Daoy (cell line): ENCODE measurements at regions not wholly inside any gene's neighbourhood (a gene's known extent, or its start where the extent isn't known, plus 50 kb on each side); places are given as distances from the start of the nearest gene placed in this dataset.

Experiments
- DNase-seq: peaks from one replicate; pipeline ENCODE4 v3.0.0-alpha.2; 2015; ENCODE audit warnings: low read depth

DNA sequence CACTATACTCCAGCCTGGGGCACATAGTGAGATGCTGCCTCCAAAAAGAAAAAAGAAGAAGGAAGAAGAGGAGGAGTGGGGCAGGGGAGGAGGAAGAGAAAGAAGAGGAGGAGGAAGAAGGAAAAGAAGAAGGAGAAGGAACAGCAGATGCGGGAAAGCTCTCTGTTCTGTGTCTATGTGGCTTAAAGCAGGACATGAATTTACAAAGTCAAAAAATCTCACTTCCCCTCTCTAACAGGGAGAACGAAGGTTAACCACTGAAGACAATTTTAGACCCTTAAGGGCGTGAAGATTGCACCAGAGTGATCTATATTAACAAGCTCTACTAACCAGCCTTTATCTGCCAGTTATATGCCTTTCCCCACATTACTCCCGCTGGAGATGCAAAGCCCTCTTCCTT is 258.9 kb downstream of the METTL4 start:
- no peak for DNase-seq

DNA sequence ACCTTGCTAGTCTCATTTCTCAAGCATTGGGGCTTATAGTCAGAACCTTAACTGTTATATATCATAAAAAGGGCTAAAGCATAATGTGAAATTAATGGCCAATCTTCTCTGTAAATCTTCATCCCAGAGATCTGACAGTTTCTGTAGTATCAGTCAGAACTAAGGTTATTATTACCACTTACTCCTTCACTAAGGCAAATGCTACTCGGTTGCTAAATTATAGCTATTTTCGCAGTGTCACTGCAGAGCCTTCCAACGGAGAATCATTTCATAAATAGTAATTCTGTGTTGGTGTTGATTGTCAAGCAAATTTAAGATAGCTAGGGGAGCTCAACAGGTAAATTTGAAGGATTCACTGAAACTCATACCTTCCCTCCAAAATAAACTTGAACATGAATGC is 258.0 kb downstream of the METTL4 start:
- no peak for DNase-seq

DNA sequence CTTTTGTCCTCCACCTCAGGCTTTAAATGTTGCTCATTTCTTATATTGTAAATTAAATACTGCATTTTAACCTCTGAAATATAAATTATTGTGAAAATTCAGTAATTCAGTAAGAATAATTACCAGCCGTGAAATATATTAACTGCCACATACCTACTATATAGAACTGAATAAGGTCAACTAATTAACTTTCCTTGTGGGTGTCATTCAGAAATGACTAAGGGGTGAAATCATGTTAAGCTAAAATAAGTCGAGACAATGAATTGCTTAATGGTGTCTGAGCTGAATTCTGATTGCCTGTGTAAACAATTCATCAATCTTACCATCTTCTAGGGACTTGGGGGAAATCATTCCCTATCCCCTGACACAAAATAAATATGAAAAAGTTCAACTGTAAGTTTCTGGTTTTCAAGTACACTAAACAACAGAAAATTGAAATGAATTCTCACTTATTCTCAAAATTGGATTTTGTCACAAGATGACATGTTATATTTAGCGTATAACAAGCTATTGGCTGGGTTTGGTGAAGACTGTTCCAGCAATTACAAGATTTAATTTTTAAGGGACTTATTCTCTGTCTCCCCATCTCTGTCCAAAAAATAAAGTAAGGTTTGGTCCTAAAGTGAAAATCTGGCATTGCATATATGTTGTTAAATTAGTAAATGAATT is 255.1 kb downstream of the METTL4 start:
- no peak for DNase-seq

DNA sequence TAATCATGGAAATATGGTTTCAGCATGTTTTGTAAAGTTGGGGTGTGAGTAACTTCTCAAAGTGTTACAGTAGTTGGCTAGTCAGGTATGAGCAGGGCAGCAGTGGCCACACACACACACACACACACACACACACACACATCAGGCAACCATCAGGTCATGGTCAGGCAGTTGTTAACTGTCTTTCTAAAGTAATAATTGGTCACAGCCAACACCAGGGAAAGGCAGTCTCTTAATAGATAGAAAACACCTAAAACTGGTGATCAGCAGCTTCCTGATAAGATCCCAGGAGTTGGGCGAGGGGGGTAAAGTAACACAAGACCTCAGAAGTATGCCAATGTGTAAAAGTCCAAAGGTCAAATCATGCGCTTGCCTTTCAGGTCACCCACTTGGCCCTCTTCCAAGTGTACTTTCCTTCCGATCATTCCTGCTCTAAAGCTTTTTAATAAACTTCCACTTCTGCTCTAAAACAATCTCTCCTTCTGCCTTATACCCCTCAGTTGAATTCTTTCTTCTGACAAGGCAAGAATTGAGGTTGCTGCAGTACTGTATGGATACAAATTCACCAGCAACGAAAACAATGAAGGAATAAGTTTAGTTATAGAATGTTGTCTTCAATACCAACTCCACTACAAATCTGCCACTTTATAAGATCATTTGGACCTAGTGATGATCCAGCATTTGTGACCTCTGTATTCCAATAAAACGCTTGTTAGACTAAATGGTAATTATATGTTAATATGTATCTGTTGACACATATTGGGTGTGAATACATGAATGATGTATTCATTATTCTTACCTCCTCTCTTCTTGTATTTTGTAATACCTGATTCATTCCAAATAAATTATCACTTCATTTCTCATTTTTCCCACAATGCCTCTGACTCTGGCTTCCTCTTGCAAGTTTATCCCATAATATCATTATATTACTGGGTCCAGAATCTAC is 254.3 kb downstream of the METTL4 start:
- DNase-seq = no peak

DNA sequence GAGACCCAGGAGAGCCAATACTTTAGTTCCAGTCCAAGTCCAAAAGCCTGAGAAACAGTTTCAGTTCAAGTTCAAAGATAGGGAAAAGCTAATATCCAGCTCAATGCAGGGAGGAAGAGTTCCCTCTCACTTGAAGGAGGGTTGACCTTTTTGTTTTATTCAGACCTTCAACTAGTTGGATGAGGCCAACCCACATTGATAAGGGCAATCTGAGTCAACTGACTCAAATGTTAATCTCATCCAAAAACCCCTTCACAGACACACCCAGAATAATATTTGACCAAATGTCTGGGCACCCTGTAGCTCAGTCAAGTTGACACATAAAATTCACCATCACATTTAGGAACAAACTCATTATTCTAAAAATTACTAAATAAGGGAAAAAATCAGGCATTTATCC is 246.8 kb downstream of the METTL4 start:
- no peak for DNase-seq

DNA sequence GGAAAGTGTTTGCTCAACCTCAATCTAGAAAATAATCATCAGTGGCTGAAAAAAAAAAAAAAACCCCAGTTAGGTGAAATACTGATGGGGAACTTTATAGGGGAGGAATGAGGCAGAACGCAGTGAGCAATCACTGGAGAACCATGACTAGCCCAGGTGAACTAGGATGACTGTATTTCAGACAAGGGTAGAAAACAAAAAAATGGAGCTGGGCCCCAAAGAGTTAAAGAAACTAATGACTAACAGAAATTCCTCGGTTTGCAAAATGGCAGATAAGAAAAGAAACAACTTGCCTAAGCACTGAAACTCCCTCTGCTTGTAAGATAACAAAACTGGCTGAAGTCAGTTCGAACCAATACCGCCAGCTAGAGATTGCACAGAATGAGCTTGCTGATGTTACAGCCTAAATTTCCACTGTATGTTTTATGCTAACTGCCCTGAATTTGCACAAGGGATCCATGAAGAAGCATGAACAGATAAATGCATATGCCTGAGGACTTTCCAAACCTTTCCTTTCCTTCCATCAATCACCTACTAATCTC is 245.9 kb downstream of the METTL4 start:
- peak; percentile 9 for DNase-seq

DNA sequence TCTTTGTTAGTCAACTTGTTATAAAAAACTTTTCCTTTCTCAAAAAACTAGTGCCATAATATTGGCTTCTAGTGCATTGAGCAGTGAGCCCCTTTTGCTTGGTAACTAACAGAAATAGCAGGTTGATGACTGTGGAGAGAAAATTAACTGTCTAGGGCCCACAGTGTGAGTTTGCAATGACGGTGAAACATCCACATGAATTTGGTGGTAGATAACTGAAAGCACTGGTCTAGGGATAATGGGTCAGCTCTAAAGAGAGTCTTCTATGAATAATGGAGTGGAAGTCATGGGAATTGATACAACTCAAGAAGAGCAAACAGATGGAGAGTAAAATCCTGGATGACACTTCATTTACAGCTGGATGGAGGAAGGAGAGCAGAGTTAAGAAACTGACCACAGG is 245.4 kb downstream of the METTL4 start:
- DNase-seq = no peak

DNA sequence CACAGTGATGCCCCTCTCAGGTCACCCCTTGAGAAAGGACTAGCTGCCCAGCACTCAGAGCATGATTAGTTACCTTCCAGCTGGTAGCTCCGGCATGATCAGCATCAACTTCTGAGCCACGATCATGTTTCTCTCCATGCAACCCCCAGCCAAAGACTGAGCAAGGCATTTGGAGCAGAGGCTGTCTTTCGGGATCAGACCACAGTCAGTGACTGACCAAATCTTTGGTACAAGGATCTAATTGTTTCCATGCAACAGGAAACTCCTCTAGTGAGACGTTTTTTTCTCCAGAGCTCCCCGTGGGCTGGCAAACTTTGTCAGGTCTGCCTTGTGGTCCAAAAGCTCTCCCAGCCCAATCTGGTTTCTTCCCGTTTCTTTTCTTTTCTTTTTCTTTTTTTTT is 244.3 kb downstream of the METTL4 start:
- DNase-seq = no peak

DNA sequence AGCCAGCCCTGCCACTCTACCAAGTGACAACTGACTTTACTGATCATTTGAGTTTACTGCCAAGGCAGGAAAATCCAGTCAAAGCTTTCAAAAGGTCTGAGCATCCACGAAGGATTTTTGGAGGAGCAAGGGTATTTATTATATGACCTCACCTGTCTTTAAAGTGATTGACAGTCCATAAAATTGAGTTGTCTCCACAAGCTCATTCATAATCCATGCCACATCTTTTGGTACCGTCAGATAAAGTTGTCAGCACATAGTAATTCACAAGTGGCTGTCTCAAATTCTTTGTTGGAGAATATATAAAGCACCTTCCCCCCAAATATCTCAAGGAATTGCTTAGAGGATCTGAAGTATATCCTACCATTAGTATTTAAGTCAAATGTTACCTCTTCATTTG is 240.5 kb downstream of the METTL4 start:
- no peak for DNase-seq

DNA sequence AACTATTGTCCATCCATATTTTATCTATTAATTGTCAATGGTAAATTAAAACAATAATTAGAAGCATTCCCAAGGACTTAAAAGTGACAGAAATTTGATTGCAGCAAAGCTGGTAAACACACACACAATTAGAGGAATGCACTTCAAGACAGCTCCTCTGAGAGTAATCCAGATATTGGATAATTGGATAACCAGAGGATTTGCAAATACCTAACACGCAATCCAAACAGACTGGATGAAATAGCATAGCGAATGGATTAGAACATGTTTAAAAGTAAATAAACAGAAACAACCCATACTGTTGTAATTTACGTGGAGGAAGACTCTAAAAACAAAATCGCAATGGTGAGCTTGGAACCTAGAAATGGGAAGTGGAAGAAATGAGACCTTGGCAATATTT is 239.8 kb downstream of the METTL4 start:
- DNase-seq = no peak

DNA sequence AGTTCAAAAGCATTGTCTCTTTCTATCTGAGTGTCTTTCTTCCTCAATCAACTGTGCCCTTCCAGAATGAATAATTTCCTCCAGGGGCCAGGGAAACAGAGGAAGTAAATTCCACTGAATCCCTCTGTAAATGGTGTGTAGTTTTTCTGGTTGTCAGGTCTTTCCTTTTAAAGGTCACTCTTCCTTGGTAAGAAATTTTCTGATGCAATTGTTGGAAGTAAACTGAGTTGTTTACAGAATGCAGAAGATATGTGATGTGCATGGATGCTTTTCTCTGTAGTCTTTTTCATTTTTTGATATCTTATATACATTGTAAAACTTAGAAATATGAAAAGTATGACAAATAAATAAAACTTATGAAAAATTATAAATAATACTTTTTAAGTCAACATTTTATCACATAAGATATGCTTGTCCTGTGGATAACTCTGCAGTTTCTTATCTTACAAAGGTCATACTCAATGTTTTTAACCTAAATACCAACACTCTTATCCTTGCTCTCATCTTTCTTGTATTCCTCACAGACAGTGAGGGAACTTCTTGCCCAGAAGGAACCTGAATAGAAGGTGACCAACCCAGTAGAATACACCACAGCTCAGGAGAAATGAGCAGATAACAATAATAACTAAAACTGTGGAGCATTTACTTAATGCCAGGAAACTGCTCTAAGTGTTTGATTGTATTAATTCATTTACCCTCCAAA is 234.5 kb downstream of the METTL4 start:
- no peak for DNase-seq

DNA sequence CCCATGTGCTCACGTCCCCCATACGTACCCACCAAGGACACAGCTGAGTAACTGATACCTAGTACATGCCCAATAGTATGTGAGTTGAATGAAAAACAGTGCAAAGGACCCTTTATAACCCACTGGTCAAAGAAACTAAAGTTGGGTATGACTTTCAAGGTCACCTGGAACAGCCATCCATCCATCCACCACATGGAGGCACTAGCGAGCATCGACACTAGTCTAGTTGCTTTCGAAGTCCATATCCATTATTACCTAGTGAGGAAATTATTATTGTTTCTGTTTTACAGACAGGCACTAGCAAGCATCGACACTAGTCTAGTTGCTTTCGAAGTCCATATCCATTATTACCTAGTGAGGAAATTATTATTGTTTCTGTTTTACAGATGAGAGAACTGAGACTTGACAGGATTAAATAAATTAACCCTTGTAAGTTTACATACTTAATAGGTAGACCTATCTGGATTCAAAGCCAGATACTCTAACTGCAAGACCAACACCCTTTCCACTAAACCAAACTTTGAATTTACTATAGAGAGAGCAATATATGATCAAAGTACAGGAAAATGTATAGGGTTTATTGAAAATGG is 233.7 kb downstream of the METTL4 start:
- peak; percentile 26 for DNase-seq

DNA sequence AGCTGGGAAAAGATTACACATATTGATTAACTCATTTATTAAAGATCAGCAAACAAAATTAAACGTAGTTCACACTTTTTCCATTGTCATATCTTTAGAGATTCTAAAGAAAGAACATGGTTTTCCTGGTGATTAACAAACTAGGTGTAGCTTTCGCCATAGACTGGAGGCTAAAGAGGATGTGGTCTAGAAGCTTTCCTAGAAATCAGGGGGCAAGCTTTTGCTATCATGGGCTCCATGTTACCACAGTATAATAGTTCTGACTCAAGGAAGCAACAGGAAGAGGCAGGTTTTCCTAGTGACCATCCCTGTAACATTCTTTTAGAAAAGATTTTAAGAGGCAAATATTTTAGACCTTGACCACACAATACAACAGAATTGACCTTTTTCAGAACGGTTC is 232.7 kb downstream of the METTL4 start:
- no peak for DNase-seq

DNA sequence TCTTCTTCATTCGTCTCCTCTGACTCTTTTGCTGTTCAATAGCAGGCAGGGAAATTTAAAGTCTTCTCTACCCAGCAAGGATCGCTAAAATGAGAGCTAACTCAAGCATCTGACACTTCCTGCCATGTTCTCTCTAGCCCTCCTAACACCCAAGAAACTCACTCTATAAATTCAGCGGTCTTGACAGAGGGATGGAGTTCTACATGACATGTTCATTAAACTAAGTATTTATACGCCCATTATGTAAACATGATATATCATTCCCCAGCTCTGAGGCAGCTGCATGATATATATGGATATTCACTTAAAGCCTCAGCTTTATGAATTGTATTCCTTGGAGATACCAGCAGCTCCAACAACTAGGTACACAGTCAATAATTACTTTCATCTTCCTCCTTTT is 231.0 kb downstream of the METTL4 start:
- DNase-seq = no peak

DNA sequence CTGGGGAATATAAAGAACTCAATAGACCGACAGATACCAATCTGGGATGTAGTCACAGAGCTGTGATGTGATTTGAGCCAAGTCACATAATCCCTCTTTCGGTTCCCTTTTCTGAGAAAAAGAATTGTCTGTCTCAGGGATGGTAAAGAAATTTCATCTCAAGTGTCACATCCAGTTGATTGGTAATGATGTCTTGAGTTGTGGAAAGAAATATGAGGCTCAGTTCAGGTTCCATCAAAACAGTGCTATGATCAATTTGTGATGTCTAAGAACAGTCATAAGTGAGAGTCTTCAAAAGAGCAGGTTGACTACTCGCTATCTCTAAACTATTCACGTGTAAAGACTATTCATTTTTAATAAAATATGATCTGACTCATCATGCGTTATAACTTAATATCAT is 223.3 kb downstream of the METTL4 start:
- DNase-seq = no peak

DNA sequence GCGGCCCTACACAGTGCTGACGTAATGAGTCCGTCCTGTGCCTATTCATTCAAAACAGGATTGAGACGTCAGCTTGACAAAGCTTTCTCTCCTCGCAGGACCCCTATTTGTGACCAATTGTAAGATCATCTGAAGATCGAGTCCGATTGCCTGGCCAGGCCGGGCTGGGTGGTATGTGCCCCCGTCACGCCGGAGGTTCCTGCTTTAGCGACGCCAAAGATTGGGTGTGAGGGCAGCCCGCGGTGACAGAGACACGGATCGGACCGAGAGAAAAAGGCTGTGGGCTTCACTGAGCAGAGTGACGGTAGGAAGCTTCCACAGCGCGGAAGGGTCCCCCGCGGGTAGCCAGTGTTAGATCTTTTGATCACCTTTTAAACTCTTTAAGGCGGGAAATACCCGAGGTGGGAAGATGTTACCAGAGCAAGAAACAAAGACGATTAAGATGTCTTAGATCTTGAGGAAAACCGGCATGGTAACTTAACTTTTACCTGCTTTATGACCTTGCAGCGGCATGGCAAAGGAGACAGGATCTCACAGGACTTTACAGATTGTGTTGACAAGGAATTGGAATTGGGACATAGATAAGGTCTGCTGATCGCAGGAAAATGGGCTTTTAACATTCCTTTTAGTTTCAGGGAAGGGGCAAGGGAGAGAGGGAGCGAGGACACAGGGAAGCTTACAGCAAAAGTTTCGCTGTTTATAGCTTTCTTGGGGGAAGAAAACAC is 220.0 kb downstream of the METTL4 start:
- no peak for DNase-seq

DNA sequence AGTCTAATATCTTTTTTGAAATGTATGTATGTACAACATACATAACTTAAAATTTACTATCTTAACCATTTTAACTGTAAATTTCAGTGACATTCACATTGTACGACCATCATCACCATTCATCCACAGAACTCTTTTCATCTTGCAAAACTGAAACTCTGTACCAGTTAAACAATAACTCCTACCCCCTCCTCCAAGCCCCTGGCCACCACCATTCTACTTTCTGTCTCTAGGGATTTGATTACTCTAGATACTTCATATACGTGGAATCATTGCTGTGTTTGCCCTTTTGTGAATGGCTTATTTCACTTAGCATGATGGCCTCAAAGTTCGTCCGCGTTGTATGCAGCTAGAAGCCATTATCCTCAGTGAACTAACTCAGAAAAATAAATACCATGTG is 217.0 kb downstream of the METTL4 start:
- no peak for DNase-seq

DNA sequence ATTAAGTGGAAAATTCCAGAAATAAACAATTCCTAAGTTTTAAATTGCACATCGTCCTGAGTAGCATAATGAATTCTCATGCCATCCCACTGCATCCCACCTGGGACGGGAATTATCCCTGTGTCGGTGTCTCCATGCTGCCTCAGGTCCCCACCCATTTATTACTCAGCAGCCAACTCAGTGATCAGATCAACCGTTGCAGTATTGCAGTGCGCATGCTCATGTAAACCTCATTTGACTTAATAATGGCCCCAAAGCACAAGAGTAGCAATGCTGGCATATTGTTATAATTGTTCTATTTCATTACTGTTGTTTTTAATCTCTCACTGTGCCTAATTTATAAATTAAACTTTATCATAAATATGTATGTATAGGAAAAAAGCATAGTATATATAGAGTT is 214.4 kb downstream of the METTL4 start:
- no peak for DNase-seq

DNA sequence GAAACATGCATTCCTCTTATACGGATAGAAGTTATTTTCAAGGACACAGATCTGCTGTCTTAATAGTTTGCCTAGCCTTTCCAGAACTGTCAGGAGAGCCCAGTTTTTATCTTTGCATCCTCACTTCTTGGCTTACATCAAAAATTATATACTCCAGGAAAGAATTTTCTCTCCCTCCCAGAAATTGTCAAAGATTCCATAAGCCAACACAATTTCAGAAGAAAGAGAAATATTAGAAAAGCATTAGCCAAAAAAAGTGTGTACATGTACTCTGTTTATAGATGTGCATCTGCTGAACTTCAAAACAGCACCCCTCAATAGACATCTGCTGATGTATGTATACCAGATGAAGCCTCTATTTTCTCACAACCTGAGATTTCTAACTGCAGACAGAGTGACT is 210.4 kb downstream of the METTL4 start:
- DNase-seq = no peak

DNA sequence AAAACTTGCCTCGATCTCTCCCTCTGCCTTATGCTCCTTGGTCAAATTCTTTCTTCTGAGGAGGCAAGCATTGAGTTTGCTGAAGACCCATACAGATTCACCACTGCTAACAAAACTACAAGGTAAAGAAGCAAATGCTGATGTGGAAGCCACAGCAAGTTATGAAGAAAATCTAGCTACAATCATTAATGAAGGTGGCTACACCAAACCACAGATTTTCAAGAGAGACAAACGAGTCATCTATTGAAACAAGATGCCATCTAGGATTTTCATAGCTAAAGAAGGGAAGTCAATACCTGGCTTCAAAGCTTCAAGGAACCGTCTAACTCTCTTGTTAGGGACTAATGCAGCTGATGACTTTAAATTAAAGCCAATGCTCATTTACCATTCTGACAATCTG is 203.2 kb downstream of the METTL4 start:
- DNase-seq = no peak

DNA sequence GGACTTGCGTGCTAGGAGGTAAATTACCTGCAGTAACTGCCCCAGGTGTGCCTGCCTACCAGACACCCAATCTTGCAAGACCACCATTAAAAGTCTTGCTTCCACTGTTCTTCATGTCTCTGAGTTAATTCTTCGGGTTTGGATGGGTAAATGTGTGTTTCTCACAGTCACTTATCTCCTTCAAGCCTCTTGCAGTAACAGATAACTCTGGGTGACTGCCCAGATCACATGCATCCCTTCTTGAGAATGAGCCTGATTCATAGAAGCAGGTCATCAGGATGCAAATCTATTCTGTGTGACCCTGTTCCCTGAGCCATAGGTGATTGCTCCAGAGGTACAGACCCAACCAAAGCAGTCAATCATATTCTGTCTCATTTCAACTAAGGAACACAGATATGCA is 194.6 kb downstream of the METTL4 start:
- no peak for DNase-seq
